H1 (cell line): ENCODE measurements at regions not wholly inside any gene's neighbourhood (a gene's known extent, or its start where the extent isn't known, plus 50 kb on each side); places are given as distances from the start of the nearest gene placed in this dataset.

Experiments used
- CTCF ChIA-PET: fragments of 300-600 bp; sonication (Branson Sonifier 250); formaldehyde crosslinking; loops from one replicate; lab custom pipeline; 2021; ENCODE audit not compliant: partially characterized antibody; lab: Charles Lee
- POLR2A ChIA-PET: fragments of 300-600 bp; sonication (Branson Sonifier 250); formaldehyde crosslinking; loops from one replicate; lab custom pipeline; 2021; ENCODE audit warnings: inconsistent platforms; ENCODE audit not compliant: partially characterized antibody; lab: Charles Lee
- DNase-seq, 2 experiments: peaks; one replicate each; pipeline versions ENCODE4 v3.0.0 to v3.0.0-alpha.2; 2010 to 2022; ENCODE audit warnings: low spot score in 2 of 2, low read depth in 1 of 2, mixed read lengths in 1 of 2
- FAIRE-seq: peaks from 2 replicates; lab custom pipeline; 2011; peaks lifted over from hg19 to GRCh38; lab: Jason Lieb, UNC
- H2AFZ ChIP-seq: 2 replicates; pipeline ENCODE4 v1.8.1; 2012; ENCODE audit warnings: low read length, inconsistent platforms
- H2AK5ac ChIP-seq: 2 replicates; pipeline ENCODE4 v1.6.1; 2013; ENCODE audit warnings: low read depth, low read length
- H2BK120ac ChIP-seq: replicated peaks from 2 replicates; pipeline ENCODE3; 2013; ENCODE audit warnings: low read depth, low read length, inconsistent platforms
- H2BK12ac ChIP-seq: 2 replicates; pipeline ENCODE4 v1.6.1; 2013; ENCODE audit warnings: low read depth, low read length
- H2BK15ac ChIP-seq: 2 replicates; pipeline ENCODE4 v1.6.1; 2013; ENCODE audit warnings: low read length
- H2BK20ac ChIP-seq: 2 replicates; pipeline ENCODE4 v1.6.1; 2013; ENCODE audit warnings: low read length
- H2BK5ac ChIP-seq: 2 replicates; pipeline ENCODE4 v1.6.1; 2013; ENCODE audit warnings: low read depth, low read length
- H3K14ac ChIP-seq: 2 replicates; pipeline ENCODE4 v1.6.1; 2013; ENCODE audit warnings: inconsistent platforms; ENCODE audit not compliant: insufficient read length
- H3K18ac ChIP-seq: 2 replicates; pipeline ENCODE4 v1.6.1; 2013; ENCODE audit warnings: low read length; ENCODE audit errors: extremely low read depth
- H3K23ac ChIP-seq: 2 replicates; pipeline ENCODE4 v1.6.1; 2013; ENCODE audit warnings: inconsistent platforms; ENCODE audit not compliant: insufficient read length
- H3K23me2 ChIP-seq: 2 replicates; pipeline ENCODE4 v1.6.1; 2013; ENCODE audit warnings: low read depth, low read length
- H3K27ac ChIP-seq: 2 replicates; pipeline ENCODE4 v1.6.1; 2011; ENCODE audit warnings: low read depth, low read length, inconsistent platforms
- H3K27me3 ChIP-seq, 4 experiments: replicated peaks in 1 of 4; 1 replicate in 1 of 4; 2 replicates in 3 of 4; pipeline versions ENCODE4 v1.6.1 to v1.8.1; 2011 to 2013; ENCODE audit warnings: low read length in 3 of 4, mild to moderate bottlenecking in 3 of 4, inconsistent platforms in 2 of 4, mixed read lengths in 2 of 4, moderate library complexity in 1 of 4; ENCODE audit not compliant: control insufficient read depth in 3 of 4, insufficient read depth in 3 of 4; ENCODE audit errors: extremely low read depth in 1 of 4
- H3K36me3 ChIP-seq, 4 experiments: 2 replicates each; pipeline versions ENCODE4 v1.6.1 to v1.8.1; 2011 to 2013; ENCODE audit warnings: mild to moderate bottlenecking in 4 of 4, low read length in 3 of 4, moderate library complexity in 2 of 4, control low read depth in 1 of 4, inconsistent platforms in 1 of 4; ENCODE audit not compliant: insufficient read depth in 4 of 4, control insufficient read depth in 2 of 4
- H3K4ac ChIP-seq: replicated peaks from 2 replicates; pipeline ENCODE3; 2013; ENCODE audit warnings: low read length, low read depth, mixed read lengths, inconsistent platforms; ENCODE audit not compliant: insufficient read length
- H3K4me1 ChIP-seq, 4 experiments: replicated peaks in 1 of 4; 1 replicate in 1 of 4; 2 replicates in 3 of 4; pipeline versions ENCODE4 v1.6.1 to v1.8.1; 2011 to 2013; ENCODE audit warnings: low read length in 3 of 4, inconsistent platforms in 2 of 4, mixed read lengths in 1 of 4; ENCODE audit not compliant: insufficient read depth in 4 of 4, control insufficient read depth in 3 of 4
- H3K4me2 ChIP-seq, 2 experiments: 2 replicates each; pipeline versions ENCODE4 v1.6.1 to v1.8.1; 2011 to 2013; ENCODE audit warnings: low read depth in 2 of 2, low read length in 2 of 2, control low read depth in 1 of 2, inconsistent platforms in 1 of 2, mild to moderate bottlenecking in 1 of 2; ENCODE audit not compliant: insufficient read depth in 1 of 2
- H3K4me3 ChIP-seq, 4 experiments: fragments of 200-600, 300-600 bp in 1 of 4; sonication (generic), shearing (Covaris generic), sonication (Bioruptor Twin) in 1 of 4; 2 replicates each; pipeline versions ENCODE4 v1.5.1 to v1.8.1; 2011 to 2016; ENCODE audit warnings: low read length in 4 of 4, low read depth in 3 of 4, control low read depth in 2 of 4, inconsistent platforms in 2 of 4, mild to moderate bottlenecking in 2 of 4, mixed read lengths in 1 of 4, moderate library complexity in 1 of 4; ENCODE audit not compliant: insufficient read depth in 2 of 4; ENCODE audit errors: extremely low read depth in 1 of 4
- H3K56ac ChIP-seq: replicated peaks from 2 replicates; pipeline ENCODE3; 2013; ENCODE audit warnings: low read depth, mild to moderate bottlenecking, mixed read lengths, low read length, inconsistent platforms; ENCODE audit not compliant: insufficient read length
- H3K79me1 ChIP-seq: 2 replicates; pipeline ENCODE4 v1.6.1; 2013; ENCODE audit warnings: low read depth, low read length, control low read depth
- H3K79me2 ChIP-seq, 2 experiments: 2 replicates each; pipeline versions ENCODE4 v1.6.1 to v1.8.1; 2012 to 2013; ENCODE audit warnings: low read length in 2 of 2, mild to moderate bottlenecking in 2 of 2, inconsistent platforms in 1 of 2; ENCODE audit not compliant: insufficient read depth in 2 of 2, control insufficient read depth in 1 of 2
- H3K9ac ChIP-seq, 4 experiments: replicated peaks in 1 of 4; 1 replicate in 1 of 4; 2 replicates in 3 of 4; pipeline versions ENCODE4 v1.6.1 to v1.8.1; 2011 to 2013; ENCODE audit warnings: low read depth in 3 of 4, low read length in 3 of 4, control low read depth in 2 of 4, mild to moderate bottlenecking in 2 of 4, moderate library complexity in 2 of 4, inconsistent platforms in 1 of 4; ENCODE audit errors: extremely low read depth in 1 of 4
- H3K9me3 ChIP-seq, 2 experiments: 2 replicates each; pipeline versions ENCODE4 v1.6.1 to v1.8.1; 2012 to 2013; ENCODE audit warnings: mild to moderate bottlenecking in 2 of 2, moderate library complexity in 2 of 2, control low read depth in 1 of 2, inconsistent platforms in 1 of 2, low read depth in 1 of 2, low read length in 1 of 2, mixed read lengths in 1 of 2; ENCODE audit not compliant: insufficient read depth in 2 of 2
- H4K20me1 ChIP-seq, 2 experiments: replicated peaks in 1 of 2; 2 replicates each; pipeline versions ENCODE3 to v1.8.1; 2011 to 2013; ENCODE audit warnings: inconsistent platforms in 2 of 2, low read length in 2 of 2, mild to moderate bottlenecking in 1 of 2; ENCODE audit not compliant: insufficient read depth in 2 of 2, control insufficient read depth in 1 of 2
- H4K5ac ChIP-seq: 2 replicates; pipeline ENCODE4 v1.6.1; 2013; ENCODE audit warnings: low read length, low read depth, mixed read lengths, inconsistent platforms; ENCODE audit not compliant: insufficient read length
- H4K8ac ChIP-seq: 2 replicates; pipeline ENCODE4 v1.8.0; 2013; ENCODE audit warnings: mild to moderate bottlenecking, moderate library complexity, low read length, inconsistent platforms; ENCODE audit not compliant: insufficient read depth; ENCODE audit errors: extremely low read depth
- H4K91ac ChIP-seq: replicated peaks from 2 replicates; pipeline ENCODE3; 2013; ENCODE audit warnings: low read length, mixed read lengths, inconsistent platforms; ENCODE audit not compliant: insufficient read length
- WGBS, 2 experiments: shearing (Covaris generic) in 1 of 2; methylation state at CpG; one replicate each; pipeline versions ENCODE4 v1.1.6 to v1.1.7; 2013 to 2015; ENCODE audit warnings: low lambda C conversion rate in 2 of 2, mixed read lengths in 2 of 2, inconsistent platforms in 1 of 2, low coverage in 1 of 2, missing lambda C conversion rate in 1 of 2; ENCODE audit not compliant: insufficient replicate concordance in 2 of 2, insufficient coverage in 1 of 2, insufficient read length in 1 of 2; ENCODE audit errors: extremely low coverage in 1 of 2, missing lambda C conversion rate in 1 of 2; 5-methylcytosine and 5-hydroxymethylcytosine counted together

DNA sequence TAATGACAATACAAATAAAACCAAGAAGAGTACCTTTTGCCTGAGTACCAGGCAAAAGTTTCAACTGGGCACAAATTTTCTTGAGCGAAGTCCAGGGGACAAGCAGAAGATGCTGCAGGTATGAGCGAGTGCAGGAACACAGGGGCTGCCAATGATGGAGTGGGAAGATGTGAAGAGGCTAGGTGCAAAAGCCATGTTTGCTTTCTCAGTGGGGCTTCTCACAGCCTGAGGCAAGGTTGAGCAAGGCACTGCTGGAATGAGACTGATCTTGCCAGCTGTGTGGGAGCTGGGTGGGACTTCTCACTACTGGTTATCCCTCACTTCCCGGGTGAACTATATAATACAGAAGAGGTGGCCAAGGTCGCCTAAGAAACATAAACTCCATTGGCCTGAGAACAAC is 1200.7 kb downstream of the SLITRK1 start:
- Histone ChIP-seq H3K4me2 (no peak overlapping the region), H2BK5ac (no peak overlapping the region; the same call in 1 of the 2 replicates), H3K18ac (no peak overlapping the region; the same call in 1 of the 2 replicates), H3K14ac (no peak overlapping the region), H2AK5ac (no peak overlapping the region), H2AFZ (no peak overlapping the region), H3K9ac (no peak overlapping the region), H2BK120ac (peak overlapping the region; percentile 78), H2BK15ac (no peak overlapping the region), H3K27me3 (no peaks in the 10 kb centered on the region), H4K5ac (no peak overlapping the region), H3K36me3 (peaks cover 0 to 7% (median 0%) of the 10 kb centered on the region in 4 experiments; a peak in 1 of 8 replicates), H3K79me1 (no peaks in the 10 kb centered on the region), H3K4me3 (no peak overlapping the region), H2BK20ac (peak overlapping the region; percentile 66; the same call in 1 of the 2 replicates), H4K91ac (no peak overlapping the region), H3K79me2 (no peaks in the 10 kb centered on the region), H3K56ac (no peak overlapping the region), H4K8ac (no peak overlapping the region), H3K27ac (no peak overlapping the region), H3K23me2 (no peaks in the 10 kb centered on the region), H3K4ac (peak overlapping the region; percentile 85), H2BK12ac (peak overlapping the region; percentile 55; the same call in 1 of the 2 replicates), H4K20me1 (no peaks in the 10 kb centered on the region), H3K4me1 (peaks cover 0 to 4% (median 2%) of the 10 kb centered on the region in 4 experiments; a peak in 2 of 7 replicates), H3K23ac (no peak overlapping the region), H3K9me3 (peaks cover 6 to 13% of the 10 kb centered on the region in 2 experiments; a peak in 3 of 4 replicates)
- WGBS, 2 experiments = 94% methylated on average over 4 of the region's 4 CpGs; no CpG with 5 or more reads in 1 of the 2 experiments
- ChIA-PET CTCF (interaction anchor here (0.6 to 1.0 kb wide), 2 partner anchors 77 to 1250 kb away, joined by 3 read pairs; no protein-coding TSS in a partner anchor), POLR2A (no interaction called here)
- FAIRE-seq = no peak
- no peak for DNase-seq
